NCI-H524 (cell line): ENCODE measurements at regions not wholly inside any gene's neighbourhood (a gene's known extent, or its start where the extent isn't known, plus 50 kb on each side); places are given as distances from the start of the nearest gene placed in this dataset.
A peak's percentile ranks its signal among the peaks of the same experiment; 100 is the strongest.
"Not testable (repeated sequence)": the region's sequence is repeated elsewhere in the genome, so short reads cannot be mapped to it uniquely, and the experiment has no call there.

Experiments
- DNase-seq, 2 experiments: peaks; one replicate each; lab custom pipeline; 2025; lab: John Stamatoyannopoulos, UW

DNA sequence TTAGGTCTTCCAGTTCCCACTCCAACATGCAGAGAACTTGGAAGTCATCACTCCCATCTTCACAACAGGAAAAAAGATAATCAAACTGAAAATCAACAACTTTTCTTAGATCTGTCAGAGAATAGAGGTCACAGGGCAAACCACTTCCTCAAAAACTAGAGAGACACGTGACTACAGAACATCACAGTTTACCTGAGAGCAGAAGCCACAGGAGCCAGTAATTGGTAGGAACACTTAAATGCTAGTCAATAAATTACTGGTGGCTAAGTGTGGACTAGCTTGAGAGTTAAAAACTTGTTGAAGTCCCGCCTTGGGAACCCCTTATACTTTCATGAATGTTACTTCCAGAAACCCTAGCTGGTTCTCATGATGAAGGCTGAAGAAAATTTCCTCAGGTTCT, 81.1 kb downstream of the THSD1 start:
- DNase-seq: not testable (repeated sequence)

DNA sequence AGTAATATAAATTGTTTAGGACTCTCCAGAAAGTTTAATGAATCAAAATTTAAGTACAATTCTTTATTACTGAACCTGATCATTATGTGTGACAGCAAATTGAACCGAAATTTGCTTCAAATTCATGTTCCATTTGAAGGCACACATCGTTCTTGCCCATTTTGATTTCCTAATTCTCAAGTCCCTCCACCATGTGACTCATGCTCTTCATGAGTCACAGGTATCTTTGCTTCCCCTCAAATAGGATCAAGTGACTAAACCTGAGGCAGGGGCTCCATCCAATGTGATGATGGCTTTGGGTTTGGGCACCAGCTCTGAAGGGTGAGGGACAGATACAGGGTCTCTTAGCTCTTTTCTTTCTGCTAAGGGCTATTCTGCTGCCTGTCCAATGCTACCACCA, 86.1 kb downstream of the THSD1 start:
- DNase-seq: no peak

DNA sequence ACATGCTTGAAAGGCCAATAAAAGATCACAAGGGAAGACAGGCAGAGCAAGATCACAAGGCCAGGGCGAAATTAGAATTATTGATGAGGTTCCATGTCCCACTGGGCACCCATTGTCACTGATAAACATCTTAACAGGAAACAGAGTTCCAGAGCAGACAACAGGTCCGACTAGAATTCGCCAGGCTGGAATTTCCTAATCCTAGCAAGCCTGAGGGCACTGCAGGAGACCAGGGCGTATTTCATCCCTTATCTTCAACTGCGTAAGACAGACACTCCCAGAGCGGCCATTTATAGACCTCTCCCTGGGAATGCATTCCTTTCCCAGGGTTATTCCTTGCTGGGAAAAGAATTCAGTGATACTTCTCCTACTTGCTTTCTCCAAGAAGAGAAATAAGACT, 96.1 kb downstream of the THSD1 start:
- DNase-seq: not testable (repeated sequence)

DNA sequence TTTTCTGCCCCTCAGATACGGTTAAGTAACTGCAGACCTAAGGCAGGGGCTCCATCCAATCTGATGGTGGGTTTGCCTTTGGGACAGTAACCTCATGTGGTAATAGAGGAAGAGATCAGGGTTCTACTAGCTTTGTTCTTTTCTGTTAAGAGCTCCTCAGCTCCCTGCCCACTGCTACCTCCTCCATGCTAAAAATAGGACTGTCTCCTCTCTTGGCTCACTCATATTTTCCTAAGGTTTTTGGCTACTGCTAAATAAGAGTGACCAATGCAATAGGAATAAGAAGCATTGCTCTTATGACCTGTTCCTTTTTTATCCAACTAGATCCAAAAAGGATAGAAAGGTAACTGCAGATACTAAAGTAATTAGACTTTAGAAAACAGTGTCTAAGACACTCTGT, 99.6 kb downstream of the THSD1 start:
- not testable (repeated sequence) for DNase-seq

DNA sequence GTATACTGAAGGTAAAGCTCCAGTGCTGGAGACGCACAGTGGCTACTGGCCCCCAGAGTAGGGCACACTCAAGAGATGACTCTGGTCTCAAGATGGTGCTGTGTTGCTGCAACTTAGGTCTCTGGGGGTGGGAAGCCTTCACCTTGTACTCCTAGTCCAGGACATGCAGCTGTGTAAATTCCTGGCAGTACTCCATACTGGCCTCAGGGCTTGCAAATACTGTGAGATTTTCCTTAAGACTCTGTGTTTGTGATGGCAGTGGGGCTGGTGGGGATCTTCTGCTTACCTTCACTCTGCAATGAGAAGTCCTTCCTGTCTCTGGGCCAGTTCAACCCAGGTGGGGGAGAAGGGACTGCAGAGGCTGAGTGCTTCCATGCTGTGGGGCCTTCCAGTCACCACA, 102.9 kb downstream of the THSD1 start:
- DNase-seq: not testable (repeated sequence)

DNA sequence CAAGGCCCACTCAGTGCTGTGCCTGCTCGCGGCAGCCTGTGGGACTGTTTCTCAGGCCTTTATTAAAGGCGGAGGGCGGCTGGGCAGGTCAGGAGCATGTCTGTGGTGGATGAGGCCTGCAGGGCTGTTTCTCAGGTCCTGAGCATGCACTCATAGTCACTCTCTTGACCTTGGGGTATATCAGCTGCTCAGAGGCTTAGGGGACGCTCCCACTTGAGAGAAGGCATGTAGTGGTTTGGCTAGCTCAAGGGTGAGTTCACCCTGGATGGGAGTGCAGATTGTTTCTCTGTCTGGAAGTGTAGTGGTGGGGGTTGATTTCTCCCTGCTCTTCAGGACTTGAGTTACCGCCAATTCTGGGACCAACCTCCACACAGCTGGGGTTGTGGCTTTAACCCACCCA, 103.3 kb downstream of the THSD1 start:
- not testable (repeated sequence) for DNase-seq

DNA sequence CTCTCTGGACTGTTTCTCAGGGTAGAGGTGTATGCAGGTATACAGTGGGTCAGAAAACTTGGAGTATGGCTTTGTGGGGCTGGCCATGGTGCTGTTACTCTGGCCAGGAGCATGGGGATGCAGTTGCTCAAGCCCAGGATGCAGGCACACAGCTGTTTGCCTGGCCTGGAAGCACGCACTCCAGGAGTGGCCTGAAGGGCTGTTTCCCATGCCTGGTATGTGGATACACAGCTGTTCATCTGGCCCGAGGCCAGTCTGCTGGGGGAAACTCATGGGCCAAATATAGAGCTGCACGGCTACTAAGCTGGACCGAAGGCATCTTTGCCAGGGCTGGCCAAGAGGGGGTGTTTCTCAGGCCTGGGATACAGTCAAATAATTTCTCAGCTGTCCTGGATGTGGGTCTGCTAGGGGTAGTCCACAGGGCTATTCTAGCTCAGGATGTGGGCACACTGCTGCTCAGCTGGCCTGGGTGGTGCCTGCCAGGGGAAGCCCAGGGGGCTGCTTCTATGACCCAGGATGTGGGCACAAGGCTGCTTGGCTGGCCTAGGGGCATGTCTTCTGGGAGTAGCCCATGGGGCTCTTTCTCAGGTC, 104.1 kb downstream of the THSD1 start:
- DNase-seq: peak in 1 of 2 experiments; percentile 35

DNA sequence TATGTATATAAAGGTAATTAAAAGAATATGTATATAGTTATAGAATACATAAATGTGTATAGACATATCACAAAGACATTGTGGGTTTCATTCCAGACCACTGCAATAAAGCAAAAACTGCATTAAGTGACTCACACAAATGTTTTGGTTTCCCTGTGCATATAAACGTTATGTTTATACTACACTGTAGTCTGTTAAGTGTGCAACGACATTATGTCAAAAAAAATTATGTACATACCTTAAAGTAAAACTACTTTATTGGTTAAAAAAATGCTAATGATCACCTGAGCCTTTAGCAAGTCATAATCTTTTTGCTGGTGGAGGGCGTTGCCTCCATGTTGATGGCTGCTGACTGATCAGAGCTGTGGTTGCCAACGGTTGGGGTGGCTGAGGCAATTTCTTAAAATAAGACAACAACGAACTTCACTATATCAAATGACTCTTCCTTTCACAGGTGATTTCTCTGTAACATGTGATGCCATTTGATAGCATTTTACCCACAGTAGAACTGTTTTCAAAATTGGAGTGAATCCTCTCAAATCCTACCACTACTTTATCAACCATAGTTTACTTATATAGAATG, 107.8 kb downstream of the THSD1 start:
- DNase-seq: not testable (repeated sequence)

DNA sequence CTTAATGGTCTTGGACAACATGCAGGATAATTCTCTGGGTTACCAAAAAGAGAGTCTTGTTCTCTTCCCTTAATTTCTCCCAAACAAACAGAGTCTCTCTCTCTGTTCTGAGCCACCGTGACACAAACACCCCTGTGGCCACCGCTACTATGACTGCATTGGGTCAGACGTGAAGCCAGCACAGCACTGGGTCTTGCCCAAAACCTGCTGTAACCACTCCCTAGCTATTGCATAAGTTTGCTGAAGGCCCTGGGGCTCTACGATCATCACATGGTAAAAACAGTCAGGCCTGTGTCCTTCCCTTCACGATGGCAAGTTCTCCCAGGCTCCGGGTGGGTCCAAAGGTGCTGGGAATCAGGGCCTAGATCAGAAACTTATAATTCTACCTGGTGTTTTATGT, 117.1 kb downstream of the THSD1 start:
- not testable (repeated sequence) for DNase-seq

DNA sequence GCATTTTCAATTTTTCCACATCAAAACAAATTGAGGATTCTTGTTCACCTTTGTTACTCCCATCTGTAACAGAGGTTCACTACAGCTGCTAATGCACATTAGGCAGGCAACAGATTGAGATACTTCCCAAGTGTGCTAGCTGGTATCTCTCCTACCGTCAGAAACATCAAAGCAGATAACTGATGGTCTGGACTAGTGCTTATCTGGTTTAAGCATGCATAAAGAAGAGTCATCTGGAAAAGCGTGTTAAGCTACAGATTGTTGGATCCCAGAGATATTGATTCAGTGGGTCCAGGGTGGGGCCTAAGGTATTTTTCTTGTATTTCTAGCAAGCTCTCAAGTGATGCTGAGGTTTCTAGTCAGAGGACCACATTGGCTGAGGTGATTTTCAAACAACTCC, 122.0 kb upstream of the NEK3 start:
- DNase-seq: peak in 1 of 2 experiments; percentile 49

DNA sequence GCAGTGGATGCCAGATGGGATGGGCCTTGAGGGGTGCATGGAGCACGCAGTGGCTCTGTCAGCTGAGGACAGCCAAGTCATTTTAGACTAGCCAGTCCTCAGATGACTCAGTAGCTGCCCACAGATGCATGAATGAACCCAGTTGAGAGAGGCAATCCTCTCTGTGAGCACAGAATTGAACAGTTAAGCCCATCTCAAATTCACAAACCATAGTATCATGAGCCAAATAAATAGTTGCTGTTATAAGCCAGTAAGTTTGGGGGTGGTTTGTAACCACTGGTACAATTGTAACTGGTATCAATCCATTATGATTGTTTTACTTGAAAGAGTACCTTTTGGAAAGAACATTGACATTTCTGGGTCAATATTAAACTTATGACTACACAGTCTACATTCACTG, 120.0 kb upstream of the NEK3 start:
- DNase-seq: not testable (repeated sequence)

DNA sequence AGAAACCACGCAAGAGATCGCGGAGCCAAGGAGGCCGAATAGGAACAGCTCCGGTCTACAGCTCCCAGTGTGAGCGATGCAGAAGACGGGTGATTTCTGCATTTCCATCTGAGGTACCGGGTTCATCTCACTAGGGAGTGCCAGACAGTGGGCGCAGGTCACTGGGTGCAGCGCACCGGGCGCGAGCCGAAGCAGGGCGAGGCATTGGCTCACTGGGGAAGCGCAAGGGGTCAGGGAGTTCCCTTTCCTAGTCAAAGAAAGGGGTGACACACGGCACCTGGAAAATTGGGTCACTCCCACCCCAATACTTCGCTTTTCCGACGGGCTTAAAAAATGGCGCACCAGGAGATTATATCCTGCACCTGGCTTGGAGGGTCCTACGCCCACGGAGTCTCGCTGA, 94.9 kb upstream of the NEK3 start:
- DNase-seq: not testable (repeated sequence)

DNA sequence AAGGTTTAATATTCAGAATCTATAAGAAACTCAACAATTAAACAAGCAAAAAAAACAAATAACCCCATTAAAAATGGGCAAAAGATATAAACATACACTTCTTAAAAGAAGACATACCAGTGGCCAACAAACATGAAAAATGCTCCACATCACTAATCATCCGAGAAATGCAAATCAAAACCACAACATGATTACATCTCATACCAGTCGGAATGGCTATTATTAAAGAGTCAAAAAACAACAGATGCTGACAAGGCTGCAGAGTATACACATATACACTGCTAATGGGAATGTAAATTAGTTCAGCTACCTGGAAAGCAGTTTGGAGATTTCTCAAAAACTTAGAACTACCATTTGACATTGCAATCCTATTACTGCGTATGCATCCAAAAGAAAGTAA, 81.4 kb upstream of the NEK3 start:
- not testable (repeated sequence) for DNase-seq

DNA sequence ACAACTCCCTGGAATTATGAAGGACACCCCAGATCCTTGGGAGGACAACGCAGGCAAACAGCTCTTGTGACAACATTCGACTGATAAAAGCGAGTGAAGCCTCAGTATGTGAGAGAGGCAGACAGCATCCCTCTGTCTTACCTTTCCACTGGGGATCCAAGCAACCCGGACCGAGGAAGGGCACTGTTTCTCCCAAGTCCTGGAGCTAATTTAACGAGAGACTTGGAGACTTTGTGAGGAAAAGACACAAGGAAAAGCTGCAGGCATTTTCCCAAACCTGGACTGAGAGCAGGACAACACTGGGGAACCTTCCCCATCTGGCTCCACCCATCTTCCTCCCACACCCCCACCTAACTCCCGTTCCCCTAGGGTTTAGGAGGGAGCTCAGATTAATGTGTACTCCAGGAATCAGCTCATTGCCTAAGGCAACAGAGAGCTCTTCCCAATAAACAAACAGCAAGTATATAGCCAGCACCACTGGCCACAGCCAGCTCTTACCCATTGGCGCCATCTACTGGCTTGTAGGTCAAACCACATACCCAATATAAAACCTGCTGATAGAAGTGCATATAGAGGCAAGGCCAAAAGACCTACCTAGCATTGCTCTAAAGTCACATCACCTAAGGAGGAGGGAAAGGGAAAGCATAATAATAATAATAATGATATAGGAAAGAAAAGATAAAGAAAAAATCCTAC, 76.7 kb upstream of the NEK3 start:
- DNase-seq: peak; percentile 56 to 67

DNA sequence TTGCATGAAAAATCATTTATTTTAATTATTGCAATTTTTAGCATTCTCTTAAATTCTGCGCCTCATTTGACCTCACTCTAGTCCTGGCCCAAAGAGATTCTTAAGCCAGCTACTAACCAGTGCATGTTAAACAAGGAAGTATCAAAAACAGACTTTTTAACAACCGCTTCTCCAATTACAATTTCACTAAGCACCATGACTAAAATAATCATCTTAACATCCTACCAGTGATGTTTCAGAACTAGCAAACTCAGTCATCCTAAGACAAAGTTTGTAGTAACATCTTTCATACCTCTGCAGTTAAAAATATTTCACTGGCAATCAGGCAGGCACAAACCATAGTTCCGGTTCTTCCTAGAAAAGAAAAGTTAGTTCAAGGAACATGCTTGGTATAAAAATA, 75.5 kb upstream of the NEK3 start:
- DNase-seq: not testable (repeated sequence)

DNA sequence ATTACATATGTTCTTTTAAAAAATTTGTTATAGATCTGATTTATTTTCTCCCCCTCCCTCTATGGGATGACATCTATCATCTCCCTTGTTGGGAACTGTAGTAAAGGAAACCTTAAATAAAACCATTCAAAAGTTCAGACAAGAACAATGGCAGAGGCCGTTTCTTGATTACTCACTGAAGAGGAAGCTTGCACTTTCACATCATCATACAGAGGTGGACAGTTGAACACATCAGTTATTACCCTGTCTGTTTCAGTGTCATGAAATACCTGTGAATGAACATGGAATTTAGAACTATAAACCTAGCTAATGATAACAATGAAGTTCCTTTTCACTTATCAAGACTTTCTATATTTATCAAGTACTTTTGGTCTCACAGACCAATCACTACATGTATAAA, 63.7 kb upstream of the NEK3 start:
- DNase-seq: not testable (repeated sequence)

DNA sequence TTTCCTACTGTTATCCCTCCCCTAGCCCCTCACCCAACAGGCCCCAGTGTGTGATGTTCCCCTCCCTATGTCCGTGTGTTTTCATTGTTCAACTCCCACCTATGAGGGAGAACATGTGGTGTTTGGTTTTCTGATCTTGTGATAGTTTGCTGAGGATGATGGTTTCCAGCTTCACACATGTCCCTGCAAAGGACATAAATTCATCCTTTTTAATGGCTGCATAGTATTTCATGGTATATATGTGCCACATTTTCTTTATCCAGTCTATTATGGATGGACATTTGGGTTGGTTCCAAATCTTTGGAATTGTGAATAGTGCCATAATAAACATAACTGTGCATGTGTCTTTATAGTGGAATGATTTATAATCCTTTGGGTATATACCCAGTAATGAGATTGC, 54.5 kb upstream of the NEK3 start:
- not testable (repeated sequence) for DNase-seq

DNA sequence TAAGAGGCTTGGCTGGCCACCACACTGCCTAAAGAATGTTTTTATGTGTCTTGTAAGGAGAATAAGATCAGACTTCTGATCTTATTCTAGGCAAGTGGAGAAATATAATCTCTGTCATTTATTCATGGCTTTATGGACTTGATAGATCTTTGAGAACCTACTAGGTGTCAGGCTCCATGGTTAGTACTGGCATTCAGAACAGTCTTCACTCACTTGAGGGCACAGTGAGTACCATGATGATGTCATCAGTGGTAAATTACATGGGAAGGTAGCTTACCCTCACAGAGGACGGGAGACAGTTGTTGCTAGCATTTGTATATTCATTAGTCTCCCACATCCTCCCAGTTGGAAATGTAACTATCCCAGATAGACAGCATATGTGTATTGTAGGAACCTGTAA, 53.5 kb upstream of the NEK3 start:
- not testable (repeated sequence) for DNase-seq

DNA sequence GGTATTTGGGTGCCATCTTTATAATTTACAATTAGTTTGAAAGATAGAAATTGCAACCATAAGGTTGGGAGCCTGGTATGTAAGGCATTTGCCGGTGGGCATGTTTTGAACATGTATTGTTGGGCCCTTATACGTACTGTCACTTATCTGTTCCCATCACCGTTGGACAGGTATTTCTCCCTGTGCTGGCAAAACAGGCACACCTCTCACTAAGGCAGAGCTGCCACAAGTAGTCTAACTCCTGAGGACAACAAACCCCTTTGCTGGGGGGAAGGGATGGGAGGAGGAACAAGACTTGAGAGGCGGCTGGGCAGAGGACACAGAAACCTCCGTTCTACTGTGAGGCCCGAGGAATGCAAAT, 52.0 kb upstream of the NEK3 start:
- not testable (repeated sequence) for DNase-seq

DNA sequence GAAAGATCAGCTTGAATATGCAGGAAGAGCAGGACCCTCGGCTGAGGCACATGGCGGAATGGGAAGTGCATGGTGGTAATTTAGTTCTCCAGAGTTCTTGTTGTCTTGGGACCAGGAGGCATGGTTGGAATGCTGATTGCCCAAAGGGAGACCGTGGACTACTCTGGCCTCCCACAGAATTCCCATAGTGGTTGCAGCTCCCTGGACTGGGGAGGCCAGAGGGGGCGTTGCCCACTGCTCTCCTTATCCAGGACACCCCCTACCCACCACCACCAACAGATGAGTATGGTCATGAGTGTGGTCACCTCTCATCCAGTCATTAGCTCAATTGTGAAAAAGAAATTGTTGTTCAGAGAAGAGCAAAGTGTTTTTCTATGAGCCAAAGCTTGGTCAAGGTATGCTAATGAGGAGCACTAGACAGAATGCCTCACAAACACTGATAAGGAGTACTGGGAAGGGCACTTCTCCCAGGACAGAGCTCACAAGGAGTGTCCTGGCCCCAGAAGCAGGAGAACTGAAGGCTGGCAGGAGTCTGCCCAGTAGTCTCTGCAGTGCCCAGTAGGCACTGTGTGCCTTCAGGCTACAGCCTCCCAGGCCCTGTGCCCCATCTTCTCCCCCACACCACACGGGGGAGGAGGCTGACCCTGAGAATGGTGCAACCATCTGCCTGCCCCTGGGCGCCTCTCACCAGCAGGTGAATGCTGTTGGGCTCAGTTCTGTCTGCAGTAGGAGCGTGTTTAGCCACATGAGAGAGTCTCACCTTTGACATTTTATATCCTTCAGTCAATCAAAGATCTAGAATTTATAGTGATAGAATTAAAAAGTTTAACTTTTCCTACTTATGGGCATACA, 51.4 kb upstream of the NEK3 start:
- not testable (repeated sequence) for DNase-seq
